HG03045 (cell line): ENCODE measurements at regions not wholly inside any gene's neighbourhood (a gene's known extent, or its start where the extent isn't known, plus 50 kb on each side); places are given as distances from the start of the nearest gene placed in this dataset.

ENCODE experiments used
- ATAC-seq: cut with Tn5 transposase; IDR thresholded peaks from one replicate; pipeline ENCODE4 v1.9.1; 2021; ENCODE audit warnings: mild to moderate bottlenecking, moderate library complexity; ENCODE audit not compliant: unreplicated experiment

GRCh38 chr4:156019246-156019645 is 65.6 kb upstream of the CTSO start:
- ATAC-seq, result no peak

- ATAC-seq, result no peak
Observed at GRCh38 chr4:156018383-156018782, 64.7 kb upstream of the CTSO start.

DNA sequence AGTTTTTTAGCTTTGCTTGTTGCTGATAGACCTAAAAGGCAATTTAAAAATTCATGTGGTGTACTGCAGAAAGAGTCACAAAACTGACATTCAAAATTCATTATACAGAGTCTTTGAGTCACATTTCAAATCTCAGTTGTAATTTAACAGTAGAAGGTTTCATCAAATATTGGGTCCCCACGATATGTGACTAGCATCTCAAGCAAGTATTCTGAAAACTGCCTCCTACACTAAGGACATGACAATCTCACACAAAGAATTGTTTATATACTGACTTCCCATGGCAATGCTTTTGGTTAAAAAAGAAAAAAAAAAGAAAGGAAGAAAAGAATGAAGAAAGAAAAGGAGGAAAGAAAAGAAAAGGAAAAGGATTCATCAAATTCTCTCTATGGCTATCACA is 62.1 kb upstream of the CTSO start:
- no peak for ATAC-seq

GRCh38 chr4:156006192-156006591 is 52.5 kb upstream of the CTSO start:
- ATAC-seq, result no peak
